GM18867 (cell line): ENCODE measurements at regions not wholly inside any gene's neighbourhood (a gene's known extent, or its start where the extent isn't known, plus 50 kb on each side); places are given as distances from the start of the nearest gene placed in this dataset.

ENCODE experiments used
- ATAC-seq: cut with Tn5 transposase; IDR thresholded peaks from one replicate; pipeline ENCODE4 v1.9.1; 2021; ENCODE audit warnings: mild to moderate bottlenecking, moderate library complexity; ENCODE audit not compliant: unreplicated experiment

GRCh38 chr2:167900435-167901114 is 346.8 kb downstream of the STK39 start:
- no peak for ATAC-seq

DNA sequence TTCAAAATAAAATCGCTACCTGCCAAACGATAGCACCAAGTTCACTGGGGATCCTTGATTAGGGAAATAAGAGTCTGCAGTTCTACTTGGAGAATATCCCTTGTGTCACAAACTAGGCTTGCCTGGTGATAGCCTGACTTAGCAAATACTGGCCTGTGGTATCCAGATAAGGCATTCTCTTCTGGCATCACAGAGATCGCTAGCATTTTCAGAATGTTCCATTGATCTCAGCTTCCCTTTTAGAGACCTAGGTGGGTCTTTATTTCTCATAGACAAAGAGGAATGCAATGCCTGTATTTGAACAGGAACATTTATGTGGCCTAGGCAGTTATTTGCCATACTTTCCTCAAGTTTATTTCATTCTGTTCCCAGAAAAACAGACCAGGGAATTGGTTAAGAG is 349.1 kb downstream of the STK39 start:
- no peak for ATAC-seq

- ATAC-seq: no peak
Measured at GRCh38 chr2:167891841-167892240, 355.6 kb downstream of the STK39 start.

DNA sequence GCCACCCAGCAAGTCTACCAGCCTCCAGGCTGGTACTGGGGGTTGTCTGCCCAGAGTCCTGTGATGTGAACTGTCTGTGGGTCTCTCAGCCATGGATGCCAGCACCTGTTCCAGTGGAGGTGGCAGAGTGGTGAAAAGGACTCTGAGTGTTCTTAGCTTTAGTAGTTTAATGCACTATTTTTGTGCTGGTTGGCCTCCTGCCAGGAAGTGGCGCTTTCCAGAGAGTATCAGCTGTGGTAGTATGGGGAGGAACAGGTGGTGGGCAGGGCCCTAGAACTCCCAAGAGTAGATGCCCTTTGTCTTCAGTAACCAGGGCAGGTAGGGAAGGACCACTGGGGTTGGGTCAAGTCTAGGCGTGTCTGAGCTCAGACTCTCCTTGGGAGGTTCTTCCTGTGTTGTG is 356.7 kb downstream of the STK39 start:
- ATAC-seq: no peak

DNA sequence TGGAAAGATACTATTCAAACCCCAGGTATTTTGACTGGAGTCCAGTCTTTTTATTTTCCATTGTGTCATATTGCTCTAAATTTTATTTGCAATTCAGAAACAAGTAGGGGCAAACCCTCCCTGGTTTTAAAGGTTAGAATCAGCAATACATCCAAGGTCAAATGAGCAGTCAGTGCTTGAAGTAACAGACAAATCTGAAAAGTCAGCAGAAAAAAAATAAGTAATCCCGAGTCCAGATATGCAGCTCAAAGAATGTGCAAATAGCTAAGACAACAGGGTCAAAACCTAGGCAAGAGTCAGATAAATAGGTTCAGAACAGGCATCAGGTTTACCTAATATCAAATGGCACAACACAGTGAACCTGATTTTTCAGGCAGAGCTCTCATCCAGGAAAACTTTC is 367.0 kb downstream of the STK39 start:
- ATAC-seq: no peak

DNA sequence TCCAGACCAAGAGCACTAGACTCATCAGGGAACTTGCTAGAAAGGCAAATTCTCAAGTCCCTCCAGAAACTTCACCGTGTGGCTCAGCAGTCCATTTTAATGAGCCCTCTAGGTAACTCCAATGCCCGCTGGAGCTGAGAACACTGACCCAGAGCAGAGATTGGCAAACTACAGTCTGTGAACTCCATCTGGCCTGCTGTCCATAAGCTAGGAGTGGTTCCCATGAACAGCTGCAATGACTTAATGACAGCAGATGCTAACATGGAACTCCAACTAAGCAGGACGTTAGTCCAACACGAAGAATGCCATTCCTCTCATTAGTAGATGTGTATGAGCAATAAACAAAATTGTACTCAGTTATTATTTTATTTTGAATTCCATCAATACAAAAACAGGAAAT is 371.9 kb downstream of the STK39 start:
- no peak for ATAC-seq

DNA sequence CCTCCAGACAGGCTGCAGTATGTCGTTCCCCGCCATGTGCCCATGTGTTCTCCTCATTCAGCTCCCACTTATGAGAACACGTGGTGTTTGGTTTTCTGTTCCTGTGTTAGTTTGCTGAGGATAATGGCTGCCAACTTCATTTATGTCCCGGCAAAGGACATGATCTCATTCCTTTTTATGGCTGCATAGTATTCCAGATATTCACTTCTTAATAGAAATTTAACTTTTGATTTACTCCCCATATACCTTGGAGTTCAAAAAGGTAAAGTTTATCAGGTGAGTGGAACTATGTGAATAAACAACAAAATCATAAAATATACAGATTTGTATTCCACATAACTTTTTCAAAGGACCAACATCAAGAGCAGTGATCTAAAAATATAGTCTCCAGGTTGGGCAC is 372.6 kb downstream of the STK39 start:
- ATAC-seq: no peak

GRCh38 chr2:167871286-167871685 is 376.1 kb downstream of the STK39 start:
- no peak for ATAC-seq

DNA sequence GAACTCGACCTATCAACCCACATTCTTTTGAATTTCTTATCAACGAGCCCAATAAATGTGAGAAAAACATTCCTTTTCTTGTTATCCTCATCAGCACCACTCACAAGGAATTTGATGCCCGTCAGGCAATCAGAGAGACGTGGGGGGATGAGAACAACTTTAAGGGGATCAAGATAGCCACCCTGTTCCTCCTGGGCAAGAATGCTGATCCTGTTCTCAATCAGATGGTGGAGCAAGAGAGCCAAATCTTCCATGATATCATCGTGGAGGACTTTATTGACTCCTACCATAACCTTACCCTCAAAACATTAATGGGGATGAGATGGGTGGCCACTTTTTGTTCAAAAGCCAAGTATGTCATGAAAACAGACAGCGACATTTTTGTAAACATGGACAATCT is 378.2 kb downstream of the STK39 start:
- no peak for ATAC-seq

DNA sequence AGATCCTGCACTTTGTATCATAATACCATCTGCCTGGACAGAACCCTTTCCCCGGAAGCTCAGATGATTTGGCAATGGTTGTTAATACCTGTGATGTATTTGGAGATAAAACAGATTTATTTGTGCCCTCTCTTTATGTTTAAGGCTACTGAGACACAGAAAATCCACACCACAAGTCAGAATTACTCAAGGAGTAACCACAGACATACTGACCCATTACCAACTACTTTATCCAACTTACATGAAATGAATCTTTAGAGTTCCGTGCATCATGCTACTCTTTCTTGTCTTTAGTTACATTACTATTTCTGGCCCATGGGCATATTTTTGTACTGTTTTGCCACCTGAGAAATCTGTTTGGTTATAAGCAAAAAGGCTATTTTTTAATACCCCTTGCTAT is 384.0 kb downstream of the STK39 start:
- no peak for ATAC-seq

DNA sequence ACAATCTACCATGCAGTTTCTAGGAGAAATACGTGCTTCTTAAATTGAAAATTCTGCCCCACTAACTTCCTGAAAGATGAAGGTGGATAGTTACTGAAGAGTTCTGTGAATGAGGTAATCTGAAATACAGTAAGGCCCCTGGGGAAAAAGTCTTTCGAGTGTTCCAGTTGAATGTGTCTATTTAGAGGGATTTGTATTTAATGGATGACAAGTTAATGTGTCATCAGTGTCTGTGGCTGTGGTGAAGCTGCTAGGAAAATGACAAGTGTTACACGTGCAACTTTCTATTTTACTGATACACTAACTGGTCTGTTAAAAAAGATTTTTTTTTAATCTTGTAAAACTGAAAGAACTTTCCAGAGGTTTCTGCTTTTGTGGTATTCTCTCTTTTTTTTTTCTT is 384.6 kb downstream of the STK39 start:
- ATAC-seq: peak; percentile 76

- ATAC-seq: peak; percentile 15
Measured at GRCh38 chr2:167862296-167862695, 385.1 kb downstream of the STK39 start.

DNA sequence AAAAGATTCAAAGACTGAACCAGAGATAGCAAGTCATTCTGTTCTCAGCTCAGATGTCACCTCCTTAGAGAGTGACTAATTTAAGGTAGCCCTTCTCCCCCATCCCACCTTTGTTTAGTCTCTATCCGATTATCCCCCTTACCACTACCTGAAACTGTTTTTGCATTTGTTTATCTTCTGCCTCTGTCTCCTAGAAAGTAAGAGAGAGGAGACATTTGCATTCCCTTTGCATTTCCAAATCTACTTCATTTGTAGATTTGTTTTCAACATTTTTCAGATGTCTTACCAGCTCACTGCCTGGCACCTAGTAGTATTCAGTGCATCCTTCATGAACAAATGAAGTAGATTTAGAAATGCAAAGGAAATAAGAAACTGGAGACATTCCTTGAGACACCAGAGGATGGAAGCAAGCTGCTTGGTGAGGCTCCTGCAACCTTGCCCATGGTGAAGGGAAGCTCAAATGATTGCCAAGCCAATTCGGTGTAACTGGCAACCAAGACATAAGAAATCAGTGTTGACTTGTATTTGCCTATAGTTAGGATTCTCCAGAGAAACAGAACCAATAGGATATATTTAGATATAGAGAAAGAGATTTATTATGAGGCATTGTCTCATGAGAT is 385.7 kb downstream of the STK39 start:
- no peak for ATAC-seq

DNA sequence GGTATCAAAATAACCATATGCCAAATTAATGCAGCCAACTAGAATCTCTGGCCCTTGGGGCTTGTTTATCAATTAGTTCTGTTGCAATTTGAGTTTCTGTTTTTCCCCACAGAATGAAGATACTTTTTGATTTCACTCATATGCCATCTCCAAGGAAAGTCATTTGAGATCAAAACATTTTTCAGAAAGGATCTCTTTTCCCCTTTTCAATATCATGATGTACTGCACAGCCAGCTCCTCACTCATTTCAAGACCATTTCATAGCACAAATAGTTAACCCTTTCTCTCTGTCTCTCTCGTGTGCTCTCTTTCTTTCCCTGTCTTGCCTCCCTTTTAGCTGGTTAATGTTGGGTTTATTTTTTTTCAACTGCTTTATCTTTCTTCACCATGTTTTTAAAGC is 387.3 kb downstream of the STK39 start:
- ATAC-seq: no peak

DNA sequence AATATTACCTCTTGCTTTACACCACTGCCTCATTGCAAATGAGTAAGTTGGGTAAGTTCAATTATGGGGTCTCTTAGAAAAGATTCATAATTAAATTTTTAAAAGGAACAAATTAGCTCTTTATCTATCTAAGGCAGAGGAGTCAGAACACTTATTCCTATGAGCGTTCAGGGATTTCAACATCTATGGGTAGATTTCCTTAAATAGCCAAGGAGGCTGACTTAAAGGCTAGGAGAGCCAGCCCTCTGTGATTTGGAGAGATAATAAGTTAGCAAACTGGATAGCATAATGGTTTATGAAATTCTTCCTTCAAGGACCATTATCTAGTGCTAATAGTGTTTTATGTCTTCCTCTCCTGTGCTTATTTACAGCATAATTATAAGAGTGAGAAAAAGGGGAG is 387.7 kb downstream of the STK39 start:
- ATAC-seq: no peak

- ATAC-seq: no peak
Measured at GRCh38 chr2:167858086-167858485, 389.3 kb downstream of the STK39 start.

DNA sequence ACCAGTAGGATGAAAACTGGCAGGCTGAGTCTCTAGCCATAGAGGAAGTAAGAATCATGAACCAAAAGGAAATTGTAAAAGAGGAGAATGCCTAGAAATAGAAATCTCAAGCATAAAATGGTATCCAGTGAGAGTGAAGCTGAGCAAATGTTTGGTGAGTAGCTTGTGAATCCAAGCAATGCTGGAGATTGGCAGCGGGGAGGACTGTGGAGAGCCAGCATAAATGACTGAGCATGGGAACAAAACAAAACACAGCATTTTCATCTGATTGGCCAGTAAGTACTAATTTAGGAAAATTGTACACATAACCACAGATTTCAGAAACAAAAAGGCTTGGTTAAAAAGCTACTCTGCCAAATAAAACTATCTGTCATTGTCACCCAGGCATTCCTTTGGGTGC is 390.0 kb downstream of the STK39 start:
- ATAC-seq: no peak

GRCh38 chr2:167856190-167856589 is 391.2 kb downstream of the STK39 start:
- ATAC-seq: no peak

DNA sequence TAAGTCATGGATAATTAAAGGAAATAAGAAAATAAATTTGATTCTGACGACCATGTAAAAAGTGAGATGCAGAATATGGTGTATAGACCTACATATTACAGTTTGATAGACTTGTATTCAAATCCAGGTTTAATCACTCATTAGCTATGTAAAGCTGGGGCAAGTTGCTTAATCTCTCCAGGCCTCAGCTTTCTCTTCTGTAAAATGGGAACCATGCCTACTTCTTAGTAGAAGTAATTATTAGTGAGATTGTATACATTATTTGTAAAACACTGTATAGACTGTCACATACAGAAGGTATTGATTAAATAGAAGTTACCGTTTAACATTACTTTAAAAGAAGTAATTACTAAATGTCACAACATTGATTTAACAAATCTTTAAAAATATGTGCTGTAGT is 392.2 kb downstream of the STK39 start:
- no peak for ATAC-seq

DNA sequence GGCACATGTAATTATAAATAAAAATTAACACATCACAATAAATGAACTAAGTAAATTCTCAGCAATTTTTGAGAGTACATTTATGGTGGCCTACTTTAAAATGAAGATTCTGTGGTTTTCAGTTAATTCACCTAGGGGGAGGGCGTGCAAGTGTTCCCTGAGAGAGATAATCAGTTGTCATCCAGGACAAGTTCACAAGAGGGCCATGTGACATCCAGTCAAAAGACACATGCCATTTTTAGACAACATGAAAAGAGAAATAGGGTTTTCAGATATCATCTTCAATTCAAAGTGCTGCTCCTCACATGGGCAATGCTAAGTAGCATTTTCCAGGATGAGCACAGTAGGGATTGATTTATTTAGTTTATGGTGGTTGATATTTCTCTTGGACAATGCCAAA is 393.7 kb downstream of the STK39 start:
- no peak for ATAC-seq

- ATAC-seq: no peak
Measured at GRCh38 chr2:167851876-167852275, 395.5 kb downstream of the STK39 start.

DNA sequence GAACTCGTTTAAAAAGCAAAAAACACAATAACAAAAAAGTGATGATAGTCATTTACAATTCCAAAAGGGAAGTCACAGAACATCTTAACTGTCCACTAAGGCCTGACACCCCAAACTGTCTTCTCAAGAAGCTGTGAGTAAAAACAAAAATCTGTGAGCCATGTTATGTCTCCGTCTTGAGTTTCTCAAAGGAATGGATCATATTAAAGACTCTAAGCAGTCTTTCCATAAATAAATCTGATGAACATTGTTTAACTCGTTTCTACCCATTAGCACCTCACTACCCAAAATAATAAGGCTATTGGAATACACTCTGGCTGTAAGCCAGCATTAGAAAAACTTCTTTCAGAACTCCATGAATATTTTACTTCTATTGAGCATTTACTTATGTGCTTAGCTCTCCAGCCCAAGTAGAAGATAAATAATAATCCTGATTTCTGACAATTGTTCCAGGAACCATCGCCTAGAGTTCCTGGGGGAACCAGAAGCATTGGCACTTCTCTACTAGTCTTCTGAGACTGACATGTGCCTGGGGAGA is 396.0 kb downstream of the STK39 start:
- no peak for ATAC-seq
